Transverse colon (tissue), 4 donors: ENCODE measurements at regions not wholly inside any gene's neighbourhood (a gene's known extent, or its start where the extent isn't known, plus 50 kb on each side); places are given as distances from the start of the nearest gene placed in this dataset.

Experiments used
- DNase-seq: peaks from one replicate; pipeline ENCODE4 v3.0.0-alpha.2; 2019
- H3K27ac ChIP-seq, 4 donors: fragments of 200-600 bp; sonication (generic); 2 replicates each; pipeline ENCODE4 v1.5.1; 2016 to 2018; ENCODE audit warnings: inconsistent platforms in 4 of 4
- H3K27me3 ChIP-seq: fragments of 200-600 bp; sonication (generic); 2 replicates; pipeline ENCODE4 v1.5.1; 2017; ENCODE audit warnings: inconsistent platforms
- H3K36me3 ChIP-seq, 4 donors: fragments of 200-600 bp; sonication (generic); 2 replicates each; pipeline ENCODE4 v1.5.1; 2017 to 2019; ENCODE audit warnings: inconsistent platforms in 4 of 4
- H3K4me1 ChIP-seq, 4 donors: fragments of 200-600 bp; sonication (generic); 2 replicates each; pipeline ENCODE4 v1.5.1; 2017 to 2020; ENCODE audit warnings: inconsistent platforms in 4 of 4
- H3K4me3 ChIP-seq, 4 donors: fragments of 200-600 bp; sonication (generic); 1 replicate in 1 of 4; 2 replicates in 3 of 4; pipeline versions ENCODE4 v1.5.1 to v1.6.1; 2017 to 2019; ENCODE audit warnings: inconsistent platforms in 4 of 4
- H3K9me3 ChIP-seq, 2 donors: fragments of 200-600 bp; sonication (generic); 2 replicates each; pipeline ENCODE4 v1.5.1; 2017 to 2019; ENCODE audit warnings: inconsistent platforms in 2 of 2
- EP300 ChIP-seq: sonication (generic); formaldehyde crosslinking; IDR thresholded peaks from one replicate; pipeline ENCODE4 v1.6.1; 2017; ENCODE audit warnings: antibody characterized with exemption, low read depth
- POLR2A ChIP-seq: fragments of 450-650 bp; IDR thresholded peaks from one replicate; pipeline ENCODE4 v1.6.1; 2016; ENCODE audit warnings: antibody characterized with exemption, mild to moderate bottlenecking, moderate library complexity
- POLR2AphosphoS5 ChIP-seq, 3 donors: sonication (generic); formaldehyde crosslinking; IDR thresholded peaks; one replicate each; pipeline ENCODE4 v1.6.1; 2016; ENCODE audit warnings: antibody characterized with exemption in 3 of 3
- WGBS, 2 donors: methylation state at CpG; one replicate each; pipeline ENCODE4 v1.1.5; 2018; ENCODE audit warnings: low coverage in 1 of 2; 5-methylcytosine and 5-hydroxymethylcytosine counted together
- in situ Hi-C, 4 donors: fragments of 200-750 bp; cut with MboI; loops; one replicate each; pipeline versions ENCODE4 v1.15.0 to v1.15.1; 2017; ENCODE audit warnings: low sequenced_read_pairs in 3 of 4, low pct_ligation_motif_present in 1 of 4, low pct_unique_long_range_greater_than_20kb in 1 of 4
- intact Hi-C: fragments of 100-400 bp; cut with DNase I; formaldehyde crosslinking; loops from one replicate; pipeline ENCODE4 v1.15.1; 2023; ENCODE audit warnings: low total_unique reads
- TF ChIP-seq, protein P1 (sequence below), 5 experiments: fragments of 200-600 bp in 3 of 5; fragments of 450-650 bp in 2 of 5; sonication (generic) in 3 of 5; IDR thresholded peaks; 1 replicate in 2 of 5; 2 replicates in 3 of 5; pipeline ENCODE4 v1.5.1; 2016 to 2017; ENCODE audit warnings: antibody characterized with exemption in 5 of 5, inconsistent platforms in 3 of 5, mild to moderate bottlenecking in 2 of 5, moderate library complexity in 1 of 5

DNA sequence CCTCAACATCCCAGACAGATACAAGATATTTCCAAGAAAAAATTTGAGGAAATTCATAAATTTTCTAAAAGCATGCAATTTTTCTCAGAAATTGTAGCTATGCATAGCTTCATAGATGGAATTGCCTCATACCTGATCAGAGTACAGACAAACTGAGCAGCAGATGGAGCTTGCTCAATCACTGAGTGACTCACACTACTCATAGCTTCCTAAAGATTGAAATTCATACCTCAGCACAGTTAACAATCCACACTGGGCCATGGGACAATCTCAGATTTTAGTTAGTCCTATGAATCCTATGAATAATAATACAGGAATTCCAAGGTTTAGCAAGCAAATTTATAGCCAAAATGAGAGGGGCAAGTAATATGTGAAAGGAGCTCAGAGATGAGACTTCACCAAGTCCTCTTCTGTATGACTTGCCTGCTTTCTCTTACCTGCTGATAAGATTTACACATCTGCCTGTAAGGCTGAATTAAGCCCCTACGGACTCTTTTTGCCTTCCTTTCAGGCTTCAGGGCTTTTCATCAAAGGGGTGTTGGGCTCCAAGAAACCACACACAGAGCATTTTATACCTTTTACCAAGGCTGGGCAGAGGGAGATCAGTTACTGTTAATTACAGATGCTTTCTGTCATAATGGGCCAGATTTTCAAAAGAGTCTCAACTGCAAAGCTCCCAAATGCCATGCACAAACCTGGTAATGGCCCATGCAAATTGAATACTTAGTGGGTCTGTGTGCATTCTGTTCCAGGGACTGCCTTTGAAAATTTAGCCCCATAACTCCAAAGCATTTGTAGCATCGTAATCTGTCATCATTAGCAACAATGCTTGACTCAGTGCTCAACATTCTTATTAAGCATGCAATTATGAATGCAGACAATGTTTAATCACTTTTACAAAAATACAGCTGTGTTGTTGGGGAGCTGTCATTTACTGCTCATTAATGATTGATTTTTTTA lies 439.3 kb downstream of the DTWD2 start:
- no peaks in the 10 kb centered on the region for H3K9me3 ChIP-seq
- in situ Hi-C loops: no loop called here
- H3K27ac ChIP-seq: no peak overlapping the region
- 55 to 88% methylated on average over 1 to 2 of the region's 2 CpGs for WGBS, 2 donors
- no peaks in the 10 kb centered on the region for H3K27me3 ChIP-seq
- intact Hi-C loops: no loop called here
- H3K4me3 ChIP-seq: no peak overlapping the region
- no peak for DNase-seq
- no peaks in the 10 kb centered on the region for H3K36me3 ChIP-seq
- TF ChIP-seq POLR2A: no peak
- no peak for TF ChIP-seq POLR2AphosphoS5 (IDR thresholded peaks at IDR 0.05)
- TF ChIP-seq, protein P1, sequence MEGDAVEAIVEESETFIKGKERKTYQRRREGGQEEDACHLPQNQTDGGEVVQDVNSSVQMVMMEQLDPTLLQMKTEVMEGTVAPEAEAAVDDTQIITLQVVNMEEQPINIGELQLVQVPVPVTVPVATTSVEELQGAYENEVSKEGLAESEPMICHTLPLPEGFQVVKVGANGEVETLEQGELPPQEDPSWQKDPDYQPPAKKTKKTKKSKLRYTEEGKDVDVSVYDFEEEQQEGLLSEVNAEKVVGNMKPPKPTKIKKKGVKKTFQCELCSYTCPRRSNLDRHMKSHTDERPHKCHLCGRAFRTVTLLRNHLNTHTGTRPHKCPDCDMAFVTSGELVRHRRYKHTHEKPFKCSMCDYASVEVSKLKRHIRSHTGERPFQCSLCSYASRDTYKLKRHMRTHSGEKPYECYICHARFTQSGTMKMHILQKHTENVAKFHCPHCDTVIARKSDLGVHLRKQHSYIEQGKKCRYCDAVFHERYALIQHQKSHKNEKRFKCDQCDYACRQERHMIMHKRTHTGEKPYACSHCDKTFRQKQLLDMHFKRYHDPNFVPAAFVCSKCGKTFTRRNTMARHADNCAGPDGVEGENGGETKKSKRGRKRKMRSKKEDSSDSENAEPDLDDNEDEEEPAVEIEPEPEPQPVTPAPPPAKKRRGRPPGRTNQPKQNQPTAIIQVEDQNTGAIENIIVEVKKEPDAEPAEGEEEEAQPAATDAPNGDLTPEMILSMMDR (IDR thresholded peaks at IDR 0.05): no peak
- TF ChIP-seq EP300: no peak
- no peaks in the 10 kb centered on the region for H3K4me1 ChIP-seq

DNA sequence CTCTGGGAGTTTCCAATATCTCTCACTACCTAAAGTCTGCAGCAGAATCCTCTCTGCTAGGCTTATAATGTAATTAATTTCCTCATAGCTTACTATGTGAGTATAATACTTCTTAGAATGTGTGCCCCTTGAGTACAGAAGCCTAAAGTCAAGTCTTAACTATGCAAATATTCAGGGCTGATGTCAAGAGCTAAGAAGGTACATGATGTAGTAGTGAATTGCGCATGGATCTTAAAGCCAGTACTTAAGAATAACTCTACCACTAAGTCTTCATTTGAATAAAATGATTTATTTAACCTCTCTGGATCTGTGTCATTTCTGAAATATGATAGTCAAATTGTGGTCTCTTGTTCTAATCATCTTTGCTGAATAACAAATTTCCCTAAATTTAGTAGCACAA lies 442.9 kb downstream of the DTWD2 start:
- in situ Hi-C loops: no loop called here
- intact Hi-C loops: no loop called here
- Histone ChIP-seq H3K27ac (no peak overlapping the region), H3K9me3 (no peaks in the 10 kb centered on the region), H3K4me3 (no peak overlapping the region), H3K27me3 (no peaks in the 10 kb centered on the region), H3K4me1 (no peaks in the 10 kb centered on the region), H3K36me3 (no peaks in the 10 kb centered on the region)
- WGBS, 2 donors: 97 to 100% methylated on average over 1 of the region's 1 CpG
- DNase-seq: no peak
- TF ChIP-seq EP300 (no peak), POLR2A (no peak), POLR2AphosphoS5 (IDR thresholded peaks at IDR 0.05) (no peak)
- TF ChIP-seq, protein P1 (IDR thresholded peaks at IDR 0.05): no peak

DNA sequence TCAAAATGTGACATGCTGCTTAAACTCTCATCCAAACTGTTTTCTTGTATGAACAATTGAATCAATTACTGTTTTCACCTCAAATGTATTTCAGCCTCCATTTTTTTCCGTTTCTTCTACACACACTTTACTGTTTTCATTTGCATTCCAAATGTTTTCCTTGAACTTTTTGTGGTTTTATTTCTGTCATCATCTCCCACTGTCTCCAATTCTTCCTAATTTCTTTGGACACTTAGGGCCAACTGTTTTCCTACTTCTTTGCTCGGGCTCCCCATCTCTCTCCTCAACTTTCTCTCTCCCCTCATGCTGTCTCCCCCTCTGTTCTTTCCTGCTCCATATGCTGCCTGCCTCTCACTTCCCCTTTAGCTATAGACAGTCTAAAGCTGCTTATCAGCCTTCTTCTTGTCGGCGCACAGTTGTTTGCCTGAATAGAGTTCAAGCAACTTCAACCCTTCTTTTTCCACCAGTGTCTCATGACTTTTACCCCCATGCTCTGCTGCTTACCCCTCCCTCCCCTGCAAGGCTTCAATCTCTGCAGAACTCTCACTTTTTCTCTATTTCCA lies 443.4 kb downstream of the DTWD2 start:
- H3K4me3 ChIP-seq: no peak overlapping the region
- DNase-seq: no peak
- TF ChIP-seq, protein P1 (IDR thresholded peaks at IDR 0.05): no peak
- TF ChIP-seq POLR2AphosphoS5 (IDR thresholded peaks at IDR 0.05): no peak
- no peak for TF ChIP-seq EP300
- no peaks in the 10 kb centered on the region for H3K9me3 ChIP-seq
- H3K27me3 ChIP-seq: no peaks in the 10 kb centered on the region
- H3K4me1 ChIP-seq: no peaks in the 10 kb centered on the region
- H3K36me3 ChIP-seq: no peaks in the 10 kb centered on the region
- in situ Hi-C loops: no loop called here
- intact Hi-C loops: no loop called here
- 71 to 75% methylated on average over 4 of the region's 4 CpGs for WGBS, 2 donors
- H3K27ac ChIP-seq: no peak overlapping the region

DNA sequence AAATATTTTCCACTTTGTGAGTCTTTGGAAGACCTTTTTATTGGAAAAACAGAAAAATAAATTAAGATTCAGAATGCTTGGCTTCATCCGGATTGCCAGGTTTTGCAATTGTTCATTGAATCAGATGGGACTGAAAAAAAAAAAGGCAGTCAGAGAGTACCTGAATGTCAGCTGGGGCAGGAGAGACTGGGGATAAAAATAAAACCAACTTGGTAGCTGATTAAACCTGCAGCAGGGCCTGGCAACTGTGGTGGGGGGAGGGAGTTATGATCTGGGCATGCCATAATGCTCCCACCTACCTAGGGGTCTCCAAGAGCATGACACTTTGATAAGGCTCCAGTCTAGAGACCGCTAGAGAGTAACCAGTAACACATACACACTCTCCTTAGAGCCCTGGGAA lies 454.4 kb downstream of the DTWD2 start:
- TF ChIP-seq, protein P1 (IDR thresholded peaks at IDR 0.05): no peak
- TF ChIP-seq EP300 (no peak), POLR2AphosphoS5 (IDR thresholded peaks at IDR 0.05) (no peak), POLR2A (no peak)
- no peak overlapping the region for H3K27ac ChIP-seq
- H3K4me1 ChIP-seq: no peaks in the 10 kb centered on the region
- no peak for DNase-seq
- in situ Hi-C loops (no loop called here), intact Hi-C loops (no loop called here)
- H3K27me3 ChIP-seq: no peaks in the 10 kb centered on the region
- WGBS, 2 donors: 81 to 90% methylated on average over 1 to 2 of the region's 2 CpGs
- no peaks in the 10 kb centered on the region for H3K36me3 ChIP-seq
- H3K9me3 ChIP-seq: no peaks in the 10 kb centered on the region
- no peak overlapping the region for H3K4me3 ChIP-seq
